WTC11 (cell line): ENCODE measurements at regions not wholly inside any gene's neighbourhood (a gene's known extent, or its start where the extent isn't known, plus 50 kb on each side); places are given as distances from the start of the nearest gene placed in this dataset.

Experiments
- ATAC-seq: fragments of 200-7000 bp; cut with Tn5 transposase; 2 replicates; pipeline ENCODE4 v1.10.0; 2021; ENCODE audit warnings: mild to moderate bottlenecking, moderate library complexity
- CTCF ChIA-PET: fragments of 300-600 bp; sonication (Branson Sonifier 250); formaldehyde crosslinking; loops from one replicate; lab custom pipeline; 2021; ENCODE audit warnings: antibody characterized with exemption; lab: Charles Lee
- POLR2A ChIA-PET: fragments of 350-600 bp; sonication (Branson Sonifier 250); formaldehyde crosslinking; loops from one replicate; lab custom pipeline; 2021; ENCODE audit warnings: antibody characterized with exemption; lab: Charles Lee
- DNase-seq: peaks from one replicate; pipeline ENCODE4 v3.0.0; 2021; ENCODE audit warnings: low spot score
- H3K27ac Mint-ChIP-seq: 2 replicates; pipeline ENCODE4 v1.8.0; 2021; ENCODE audit warnings: mixed read lengths
- H3K27me3 Mint-ChIP-seq: 2 replicates; pipeline ENCODE4 v1.8.0; 2021; ENCODE audit warnings: low read depth, mild to moderate bottlenecking, moderate library complexity, mixed read lengths
- H3K36me3 Mint-ChIP-seq: 2 replicates; pipeline ENCODE4 v1.8.0; 2021; ENCODE audit warnings: mixed read lengths
- H3K4me1 Mint-ChIP-seq: 2 replicates; pipeline ENCODE4 v1.8.0; 2022; ENCODE audit warnings: mixed read lengths
- H3K4me3 Mint-ChIP-seq: 2 replicates; pipeline ENCODE4 v1.8.0; 2021; ENCODE audit warnings: mild to moderate bottlenecking, moderate library complexity, mixed read lengths
- H3K9me3 Mint-ChIP-seq: 2 replicates; pipeline ENCODE4 v1.8.0; 2021; ENCODE audit warnings: mixed read lengths
- AFF4 ChIP-seq: sonication (generic); formaldehyde crosslinking; IDR thresholded peaks from 2 replicates; pipeline ENCODE4 v1.8.1; 2023; ENCODE audit warnings: mild to moderate bottlenecking, missing genetic modification reagents, borderline replicate concordance
- AR ChIP-seq: fragments of 250-450 bp; sonication (Bioruptor Pico); IDR thresholded peaks from 2 replicates; pipeline ENCODE4 v1.9.0; 2021; ENCODE audit warnings: mild to moderate bottlenecking
- ARID4B ChIP-seq: sonication (generic); formaldehyde crosslinking; IDR thresholded peaks from 2 replicates; pipeline ENCODE4 v1.8.0; 2023; ENCODE audit warnings: missing genetic modification reagents, mild to moderate bottlenecking, borderline replicate concordance
- ATF3 ChIP-seq: sonication (generic); formaldehyde crosslinking; conservative IDR thresholded peaks from 2 replicates; pipeline ENCODE4 v1.8.1; 2022; ENCODE audit warnings: mild to moderate bottlenecking, missing genetic modification reagents
- CDX4 ChIP-seq: fragments of 250-450 bp; sonication (Bioruptor Pico); IDR thresholded peaks from 2 replicates; pipeline ENCODE4 v1.9.0; 2021; ENCODE audit warnings: moderate library complexity, mild to moderate bottlenecking, inconsistent platforms, borderline replicate concordance
- E2F5 ChIP-seq: sonication (generic); formaldehyde crosslinking; IDR thresholded peaks from 2 replicates; pipeline ENCODE4 v1.8.1; 2022; ENCODE audit warnings: mild to moderate bottlenecking, moderate library complexity, missing genetic modification reagents
- FOXJ3 ChIP-seq: sonication (generic); formaldehyde crosslinking; IDR thresholded peaks from 2 replicates; pipeline ENCODE4 v1.9.0; 2021; ENCODE audit warnings: missing genetic modification reagents, mild to moderate bottlenecking, borderline replicate concordance
- FOXP1 ChIP-seq: sonication (generic); formaldehyde crosslinking; IDR thresholded peaks from 2 replicates; pipeline ENCODE4 v1.8.0; 2022; ENCODE audit warnings: missing genetic modification reagents, mild to moderate bottlenecking, moderate library complexity, borderline replicate concordance
- IRF1 ChIP-seq: sonication (generic); formaldehyde crosslinking; IDR thresholded peaks from 2 replicates; pipeline ENCODE4 v1.8.0; 2023; ENCODE audit warnings: missing genetic modification reagents
- PRRX2 ChIP-seq: fragments of 250-450 bp; sonication (Bioruptor Pico); IDR thresholded peaks from 2 replicates; pipeline ENCODE4 v1.8.0; 2021; ENCODE audit warnings: mild to moderate bottlenecking
- TEAD4 ChIP-seq: sonication (generic); formaldehyde crosslinking; IDR thresholded peaks from 2 replicates; pipeline ENCODE4 v1.8.0; 2022; ENCODE audit warnings: mild to moderate bottlenecking, missing genetic modification reagents
- ZMAT4 ChIP-seq: fragments of 250-450 bp; sonication (Bioruptor Pico); IDR thresholded peaks from 2 replicates; pipeline ENCODE4 v1.9.0; 2021; ENCODE audit warnings: mild to moderate bottlenecking
- ZNF138 ChIP-seq: sonication (generic); formaldehyde crosslinking; conservative IDR thresholded peaks from 2 replicates; pipeline ENCODE4 v1.8.1; 2022; ENCODE audit warnings: mild to moderate bottlenecking, moderate library complexity, missing genetic modification reagents
- ZNF396 ChIP-seq: fragments of 250-450 bp; sonication (Bioruptor Pico); IDR thresholded peaks from 2 replicates; pipeline ENCODE4 v1.8.0; 2021; ENCODE audit warnings: mild to moderate bottlenecking, moderate library complexity, borderline replicate concordance

GRCh38 chr2:120596191-120596811, 139.4 kb upstream of the GLI2 start (continued):
- TF ChIP-seq AFF4 (CRISPR knock-in tag), result no peak
- no peak for TF ChIP-seq FOXJ3 (CRISPR knock-in tag)
- no peak for TF ChIP-seq ZMAT4
- no peak for TF ChIP-seq E2F5 (CRISPR knock-in tag)
- no peak for TF ChIP-seq ZNF138 (CRISPR knock-in tag)
- no peak for TF ChIP-seq ATF3 (CRISPR knock-in tag)

GRCh38 chr2:120596990-120597594, 138.6 kb upstream of the GLI2 start:
- H3K4me3 Mint-ChIP-seq, result no peak overlapping the region
- peaks cover 17% of the 10 kb centered on the region for H3K27me3 Mint-ChIP-seq
- H3K4me1 Mint-ChIP-seq, result peaks cover 32% of the 10 kb centered on the region
- CTCF ChIA-PET, result interaction anchor here (1.0 to 2.5 kb wide), 2 partner anchors 11 to 76 kb away, joined by 3 to 8 read pairs; no protein-coding TSS in a partner anchor
- ATAC-seq (no peak), DNase-seq (no peak)
- no peak overlapping the region for H3K27ac Mint-ChIP-seq
- POLR2A ChIA-PET, result interaction anchor here (0.9 kb wide), 1 partner anchor 44 kb away, joined by 4 read pairs; no protein-coding TSS in a partner anchor
- no peaks in the 10 kb centered on the region for H3K36me3 Mint-ChIP-seq
- H3K9me3 Mint-ChIP-seq, result no peaks in the 10 kb centered on the region
- TF ChIP-seq PRRX2 (CRISPR knock-in tag), result no peak
- TF ChIP-seq AR, result no peak
- TF ChIP-seq IRF1 (CRISPR knock-in tag), result no peak
- TF ChIP-seq FOXP1, result no peak
- TF ChIP-seq CDX4 (CRISPR knock-in tag), result no peak
- no peak for TF ChIP-seq ZMAT4
- no peak for TF ChIP-seq TEAD4
- TF ChIP-seq ARID4B, result no peak
- TF ChIP-seq ZNF396 (CRISPR knock-in tag), result no peak
- TF ChIP-seq E2F5 (CRISPR knock-in tag), result no peak
